GM12878 (cell line): ENCODE measurements at regions not wholly inside any gene's neighbourhood (a gene's known extent, or its start where the extent isn't known, plus 50 kb on each side); places are given as distances from the start of the nearest gene placed in this dataset.

Source experiments
- ATAC-seq: fragments of 200-7000 bp; cut with Tn5 transposase; 3 replicates; pipeline ENCODE4 v1.9.1; 2020; ENCODE audit warnings: mild to moderate bottlenecking, moderate library complexity
- BruUV-seq: library from RNA; stranded (reverse); fragments of 400-500 nt; replicated peaks from 2 replicates; lab custom pipeline; 2021; lab: Mats Ljungman, UMichigan
- CTCF ChIA-PET: fragments of 300-600 bp; sonication (Branson Sonifier 250); formaldehyde crosslinking; extraction: SDS; loops from one replicate; lab custom pipeline; 2021; ENCODE audit warnings: inconsistent platforms; lab: Yijun Ruan, JAX
- POLR2A ChIA-PET: fragments of 350-600 bp; formaldehyde crosslinking; extraction: SDS; loops from one replicate; lab custom pipeline; 2021; ENCODE audit warnings: inconsistent platforms; lab: Charles Lee
- RAD21 ChIA-PET: fragments of 300-600 bp; sonication (Branson Sonifier 250); formaldehyde crosslinking; loops from one replicate; lab custom pipeline; 2023; ENCODE audit warnings: antibody characterized with exemption; ENCODE audit not compliant: unreplicated experiment; lab: Charles Lee
- SMC1A ChIA-PET: fragments of 300-600 bp; sonication (Branson Sonifier 250); formaldehyde crosslinking; loops from one replicate; lab custom pipeline; 2023; ENCODE audit not compliant: unreplicated experiment, uncharacterized antibody; lab: Charles Lee
- DNase-seq: peaks from one replicate; pipeline ENCODE4 v3.0.0-alpha.2; 2011; ENCODE audit warnings: low read depth, low spot score
- FAIRE-seq: peaks from 3 replicates; lab custom pipeline; 2011; peaks lifted over from hg19 to GRCh38; lab: Jason Lieb, UNC
- H2AFZ ChIP-seq: 2 replicates; pipeline ENCODE4 v1.6.0; 2011; ENCODE audit warnings: low read depth, low read length, control low read depth; ENCODE audit not compliant: control insufficient read depth
- H3K27ac ChIP-seq: 2 replicates; pipeline ENCODE4 v1.5.1; 2011; ENCODE audit warnings: control low read depth; ENCODE audit not compliant: control insufficient read depth, insufficient read depth
- H3K27me3 ChIP-seq, 2 experiments: replicated peaks in 1 of 2; 2 replicates each; pipeline versions ENCODE4 v1.6.0 to v1.6.1; 2011; ENCODE audit warnings: low read length in 1 of 2; ENCODE audit not compliant: control insufficient read depth in 2 of 2, insufficient read depth in 2 of 2
- H3K36me3 ChIP-seq, 2 experiments: 2 replicates each; pipeline ENCODE4 v1.5.1; 2011; ENCODE audit warnings: low read length in 1 of 2; ENCODE audit not compliant: control insufficient read depth in 2 of 2, insufficient read depth in 2 of 2
- H3K4me1 ChIP-seq: 2 replicates; pipeline ENCODE4 v1.6.1; 2011; ENCODE audit warnings: mild to moderate bottlenecking, low read length, moderate library complexity, mixed read lengths; ENCODE audit not compliant: control insufficient read depth, insufficient read depth
- H3K4me2 ChIP-seq: 2 replicates; pipeline ENCODE4 v1.6.0; 2011; ENCODE audit warnings: control low read depth; ENCODE audit not compliant: control insufficient read depth, insufficient read depth
- H3K4me3 ChIP-seq: fragments of 200-600 bp; sonication (generic); 2 replicates; pipeline ENCODE4 v1.5.1; 2016
- H3K79me2 ChIP-seq: 2 replicates; pipeline ENCODE4 v1.6.0; 2011; ENCODE audit warnings: low read length; ENCODE audit not compliant: control insufficient read depth, insufficient read depth
- H3K9ac ChIP-seq: 2 replicates; pipeline ENCODE4 v1.8.0; 2011; ENCODE audit warnings: low read length, control low read depth, mixed read lengths; ENCODE audit not compliant: control insufficient read depth, insufficient read depth
- H3K9me3 ChIP-seq: replicated peaks from 3 replicates; pipeline ENCODE4 v1.5.1; 2011; ENCODE audit warnings: mild to moderate bottlenecking, low read length; ENCODE audit not compliant: control insufficient read depth, insufficient read depth
- H4K20me1 ChIP-seq: 2 replicates; pipeline ENCODE4 v1.6.0; 2011; ENCODE audit not compliant: control insufficient read depth, insufficient read depth
- CBFB ChIP-seq: IDR thresholded peaks from 2 replicates; pipeline ENCODE4 v1.6.1; 2016; ENCODE audit warnings: antibody characterized with exemption, low read depth
- CREB1 ChIP-seq: IDR thresholded peaks from 2 replicates; pipeline ENCODE4 v1.6.1; 2012; ENCODE audit warnings: low read depth, mild to moderate bottlenecking, inconsistent platforms
- EZH2 ChIP-seq: IDR thresholded peaks from 2 replicates; pipeline ENCODE4 v1.6.1; 2012; ENCODE audit warnings: low read depth, mild to moderate bottlenecking, control low read depth, inconsistent platforms, low read length, borderline replicate concordance; ENCODE audit not compliant: control insufficient read depth
- NFXL1 ChIP-seq: fragments of 450-650 bp; IDR thresholded peaks from 2 replicates; pipeline ENCODE4 v1.6.1; 2017; ENCODE audit warnings: antibody characterized with exemption, mild to moderate bottlenecking, borderline replicate concordance
- RCOR1 ChIP-seq: conservative IDR thresholded peaks from 2 replicates; pipeline ENCODE4 v1.6.1; 2012; ENCODE audit warnings: low read depth, low read length, improper control_type of control experiment
- STAT1 ChIP-seq: fragments of 450-650 bp; conservative IDR thresholded peaks from 2 replicates; pipeline ENCODE4 v1.6.1; 2014; ENCODE audit warnings: antibody characterized with exemption, mild to moderate bottlenecking
- WGBS: methylation state at CpG from one replicate; pipeline ENCODE4 v1.1.6; 2016; ENCODE audit warnings: low lambda C conversion rate; ENCODE audit not compliant: insufficient replicate concordance, insufficient coverage; ENCODE audit errors: missing lambda C conversion rate; 5-methylcytosine and 5-hydroxymethylcytosine counted together
- in situ Hi-C: fragments of 300-500 bp; cut with MboI; formaldehyde crosslinking; loops from 9 replicates; pipeline ENCODE4 v1.14.3; 2018; ENCODE audit warnings: mixed read lengths
- intact Hi-C: fragments of 100-400 bp; cut with micrococcal nuclease; formaldehyde crosslinking; loops from one replicate; pipeline ENCODE4 v1.14.2; 2022; ENCODE audit not compliant: unreplicated experiment
- TF ChIP-seq, protein P1 (sequence below): fragments of 450-650 bp; IDR thresholded peaks from 2 replicates; pipeline ENCODE4 v1.6.1; 2016; ENCODE audit warnings: mild to moderate bottlenecking
- TF ChIP-seq, protein P2 (sequence below): IDR thresholded peaks from 2 replicates; pipeline ENCODE4 v1.6.1; 2011; ENCODE audit warnings: borderline replicate concordance, low read depth, mild to moderate bottlenecking, moderate library complexity, mixed read lengths, low read length; ENCODE audit not compliant: insufficient read depth; ENCODE audit errors: extremely low read length
- TF ChIP-seq, protein P3 (sequence below): fragments of 450-650 bp; formaldehyde crosslinking; IDR thresholded peaks from 2 replicates; pipeline ENCODE4 v1.4.0; 2020; ENCODE audit warnings: mild to moderate bottlenecking, moderate library complexity

GRCh38 chr18:63058521-63058920 is 261.0 kb downstream of the BCL2 start:
- intact Hi-C loops (no loop called here), in situ Hi-C loops (no loop called here)
- Histone ChIP-seq H4K20me1 (no peaks in the 10 kb centered on the region), H3K27me3 (no peaks in the 10 kb centered on the region), H3K27ac (no peak overlapping the region), H3K4me1 (peaks cover 3% of the 10 kb centered on the region; the same call in 1 of the 2 replicates), H3K79me2 (no peaks in the 10 kb centered on the region), H2AFZ (no peak overlapping the region), H3K4me3 (no peak overlapping the region), H3K36me3 (no peaks in the 10 kb centered on the region), H3K9ac (no peak overlapping the region), H3K4me2 (no peak overlapping the region), H3K9me3 (no peaks in the 10 kb centered on the region)
- DNase-seq (no peak), FAIRE-seq (no peak), ATAC-seq (no peak)
- POLR2A ChIA-PET, result interaction anchor here (0.8 kb wide), 1 partner anchor 15 kb away, joined by 3 read pairs; no protein-coding TSS in a partner anchor
- no TSS peak for BruUV-seq
- CTCF ChIA-PET, result interaction anchor here (0.6 to 2.9 kb wide), 6 partner anchors 14 to 42 kb away, joined by 3 to 13 read pairs (median 4); no protein-coding TSS in a partner anchor
- 70% methylated on average over 4 of the region's 4 CpGs for WGBS
- RAD21 ChIA-PET, result interaction anchor here (0.7 to 1.0 kb wide), 2 partner anchors 18 to 38 kb away, joined by 3 read pairs; no protein-coding TSS in a partner anchor
- SMC1A ChIA-PET, result interaction anchor here (0.9 to 2.7 kb wide), 7 partner anchors 9 to 38 kb away, joined by 3 to 11 read pairs (median 5); no protein-coding TSS in a partner anchor
- TF ChIP-seq, protein P1, sequence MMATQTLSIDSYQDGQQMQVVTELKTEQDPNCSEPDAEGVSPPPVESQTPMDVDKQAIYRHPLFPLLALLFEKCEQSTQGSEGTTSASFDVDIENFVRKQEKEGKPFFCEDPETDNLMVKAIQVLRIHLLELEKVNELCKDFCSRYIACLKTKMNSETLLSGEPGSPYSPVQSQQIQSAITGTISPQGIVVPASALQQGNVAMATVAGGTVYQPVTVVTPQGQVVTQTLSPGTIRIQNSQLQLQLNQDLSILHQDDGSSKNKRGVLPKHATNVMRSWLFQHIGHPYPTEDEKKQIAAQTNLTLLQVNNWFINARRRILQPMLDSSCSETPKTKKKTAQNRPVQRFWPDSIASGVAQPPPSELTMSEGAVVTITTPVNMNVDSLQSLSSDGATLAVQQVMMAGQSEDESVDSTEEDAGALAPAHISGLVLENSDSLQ, result no peak
- no peak for TF ChIP-seq CBFB
- TF ChIP-seq RCOR1, result no peak
- TF ChIP-seq CREB1, result no peak
- TF ChIP-seq STAT1, result no peak
- no peak for TF ChIP-seq NFXL1

DNA sequence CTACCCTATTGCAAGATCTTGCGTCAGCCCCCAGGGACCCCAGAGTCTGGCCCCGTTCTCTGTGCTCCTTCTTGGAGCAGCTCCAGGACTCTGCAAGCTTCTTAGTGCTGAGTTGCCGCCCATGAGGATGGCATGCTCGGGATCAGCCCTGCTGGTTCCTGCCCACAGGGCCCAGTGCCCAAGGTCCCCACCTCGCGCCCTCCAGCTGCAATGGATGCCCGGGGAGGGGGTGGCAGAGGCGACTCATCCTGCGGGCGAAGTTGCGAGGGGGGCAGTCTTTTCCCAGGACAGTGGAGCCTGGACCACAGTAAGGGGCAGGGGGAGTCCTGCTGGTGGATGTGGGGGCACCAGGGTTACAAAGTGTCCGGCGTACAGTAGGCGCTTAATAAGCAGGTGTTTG is 261.9 kb downstream of the BCL2 start:
- ChIA-PET POLR2A (no interaction called here), SMC1A (interaction anchor here (0.7 to 2.7 kb wide), 4 partner anchors 9 to 58 kb away, joined by 3 to 11 read pairs (median 4); no protein-coding TSS in a partner anchor), RAD21 (no interaction called here), CTCF (interaction anchor here (1.6 to 2.9 kb wide), 2 partner anchors 37 to 41 kb away, joined by 4 to 13 read pairs; no protein-coding TSS in a partner anchor)
- H3K9ac ChIP-seq, result no peak overlapping the region
- no peak overlapping the region for H3K4me3 ChIP-seq
- intact Hi-C loops (no loop called here), in situ Hi-C loops (no loop called here)
- ATAC-seq, result no peak
- H3K4me2 ChIP-seq, result no peak overlapping the region
- H3K27ac ChIP-seq, result no peak overlapping the region
- H3K4me1 ChIP-seq, result peaks cover 3% of the 10 kb centered on the region; the same call in 1 of the 2 replicates
- no peak for DNase-seq
- H4K20me1 ChIP-seq, result no peaks in the 10 kb centered on the region
- no peaks in the 10 kb centered on the region for H3K36me3 ChIP-seq
- FAIRE-seq, result no peak
- H3K79me2 ChIP-seq, result no peaks in the 10 kb centered on the region
- no peaks in the 10 kb centered on the region for H3K9me3 ChIP-seq
- 85% methylated on average over 14 of the region's 14 CpGs for WGBS
- no peak overlapping the region for H2AFZ ChIP-seq
- no TSS peak for BruUV-seq
- no peaks in the 10 kb centered on the region for H3K27me3 ChIP-seq
- TF ChIP-seq, protein P2, sequence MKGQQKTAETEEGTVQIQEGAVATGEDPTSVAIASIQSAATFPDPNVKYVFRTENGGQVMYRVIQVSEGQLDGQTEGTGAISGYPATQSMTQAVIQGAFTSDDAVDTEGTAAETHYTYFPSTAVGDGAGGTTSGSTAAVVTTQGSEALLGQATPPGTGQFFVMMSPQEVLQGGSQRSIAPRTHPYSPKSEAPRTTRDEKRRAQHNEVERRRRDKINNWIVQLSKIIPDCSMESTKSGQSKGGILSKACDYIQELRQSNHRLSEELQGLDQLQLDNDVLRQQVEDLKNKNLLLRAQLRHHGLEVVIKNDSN, result no peak
- TF ChIP-seq, protein P3, sequence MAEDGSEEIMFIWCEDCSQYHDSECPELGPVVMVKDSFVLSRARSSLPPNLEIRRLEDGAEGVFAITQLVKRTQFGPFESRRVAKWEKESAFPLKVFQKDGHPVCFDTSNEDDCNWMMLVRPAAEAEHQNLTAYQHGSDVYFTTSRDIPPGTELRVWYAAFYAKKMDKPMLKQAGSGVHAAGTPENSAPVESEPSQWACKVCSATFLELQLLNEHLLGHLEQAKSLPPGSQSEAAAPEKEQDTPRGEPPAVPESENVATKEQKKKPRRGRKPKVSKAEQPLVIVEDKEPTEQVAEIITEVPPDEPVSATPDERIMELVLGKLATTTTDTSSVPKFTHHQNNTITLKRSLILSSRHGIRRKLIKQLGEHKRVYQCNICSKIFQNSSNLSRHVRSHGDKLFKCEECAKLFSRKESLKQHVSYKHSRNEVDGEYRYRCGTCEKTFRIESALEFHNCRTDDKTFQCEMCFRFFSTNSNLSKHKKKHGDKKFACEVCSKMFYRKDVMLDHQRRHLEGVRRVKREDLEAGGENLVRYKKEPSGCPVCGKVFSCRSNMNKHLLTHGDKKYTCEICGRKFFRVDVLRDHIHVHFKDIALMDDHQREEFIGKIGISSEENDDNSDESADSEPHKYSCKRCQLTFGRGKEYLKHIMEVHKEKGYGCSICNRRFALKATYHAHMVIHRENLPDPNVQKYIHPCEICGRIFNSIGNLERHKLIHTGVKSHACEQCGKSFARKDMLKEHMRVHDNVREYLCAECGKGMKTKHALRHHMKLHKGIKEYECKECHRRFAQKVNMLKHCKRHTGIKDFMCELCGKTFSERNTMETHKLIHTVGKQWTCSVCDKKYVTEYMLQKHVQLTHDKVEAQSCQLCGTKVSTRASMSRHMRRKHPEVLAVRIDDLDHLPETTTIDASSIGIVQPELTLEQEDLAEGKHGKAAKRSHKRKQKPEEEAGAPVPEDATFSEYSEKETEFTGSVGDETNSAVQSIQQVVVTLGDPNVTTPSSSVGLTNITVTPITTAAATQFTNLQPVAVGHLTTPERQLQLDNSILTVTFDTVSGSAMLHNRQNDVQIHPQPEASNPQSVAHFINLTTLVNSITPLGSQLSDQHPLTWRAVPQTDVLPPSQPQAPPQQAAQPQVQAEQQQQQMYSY (CRISPR knock-in tag), result no peak
- TF ChIP-seq, protein P1, result no peak
- no peak for TF ChIP-seq EZH2
